K562 (cell line): ENCODE measurements at regions not wholly inside any gene's neighbourhood (a gene's known extent, or its start where the extent isn't known, plus 50 kb on each side); places are given as distances from the start of the nearest gene placed in this dataset.

Experiments
- ATAC-seq: fragments of 200-7000 bp; cut with Tn5 transposase; 3 replicates; pipeline ENCODE4 v1.9.1; 2020; ENCODE audit warnings: moderate library complexity
- BruUV-seq: library from RNA; stranded (reverse); fragments of 400-500 nt; replicated peaks from 2 replicates; lab custom pipeline; 2021; lab: Mats Ljungman, UMichigan
- CTCF ChIA-PET: fragments of 300-600 bp; formaldehyde crosslinking; extraction: SDS; loops from one replicate; lab custom pipeline; 2021; ENCODE audit warnings: low intra/inter-chr PET ratio; lab: Yijun Ruan, JAX
- POLR2A ChIA-PET: fragments of 300-600, 350-650 bp; sonication (Branson Sonifier 250); formaldehyde crosslinking; extraction: SDS; loops from one replicate; lab custom pipeline; 2021; ENCODE audit warnings: antibody characterized with exemption, inconsistent platforms; lab: Yijun Ruan, JAX
- DNase-seq, 4 experiments: peaks; one replicate each; pipeline versions ENCODE4 v3.0.0 to v3.0.0-alpha.2; 2011 to 2018; ENCODE audit warnings: low spot score in 3 of 4, mixed read lengths in 3 of 4; ENCODE audit errors: extremely low read depth in 1 of 4
- FAIRE-seq: peaks from 2 replicates; lab custom pipeline; 2011; peaks lifted over from hg19 to GRCh38; lab: Jason Lieb, UNC
- H2AFZ ChIP-seq: 2 replicates; pipeline ENCODE4 v1.6.0; 2011; ENCODE audit warnings: low read depth, low read length, control low read depth, inconsistent platforms
- H3K27ac ChIP-seq: fragments of 200-600 bp; 3 replicates; pipeline ENCODE4 v1.8.0; 2011; ENCODE audit warnings: low read depth, mild to moderate bottlenecking, control low read depth, inconsistent platforms, low read length, moderate library complexity, mixed read lengths; ENCODE audit errors: extremely low read depth
- H3K27me3 ChIP-seq, 2 experiments: fragments of 300-600 bp in 1 of 2; 2 replicates in 1 of 2; 3 replicates in 1 of 2; pipeline versions ENCODE4 v1.6.0 to v1.8.0; 2011; ENCODE audit warnings: inconsistent platforms in 2 of 2, low read length in 2 of 2, mild to moderate bottlenecking in 1 of 2, mixed read lengths in 1 of 2, moderate library complexity in 1 of 2; ENCODE audit not compliant: control insufficient read depth in 2 of 2, insufficient read depth in 2 of 2
- H3K36me3 ChIP-seq: fragments of 300-600 bp; 3 replicates; pipeline ENCODE4 v1.8.0; 2011; ENCODE audit warnings: mild to moderate bottlenecking, low read length, inconsistent platforms; ENCODE audit not compliant: control insufficient read depth, insufficient read depth
- H3K4me1 ChIP-seq, 2 experiments: fragments of 200-600 bp in 1 of 2; replicated peaks in 1 of 2; 2 replicates in 1 of 2; 3 replicates in 1 of 2; pipeline versions ENCODE4 v1.5.1 to v1.8.0; 2011; ENCODE audit warnings: inconsistent platforms in 2 of 2, low read length in 2 of 2, mild to moderate bottlenecking in 1 of 2, mixed read lengths in 1 of 2, moderate library complexity in 1 of 2; ENCODE audit not compliant: control insufficient read depth in 2 of 2, insufficient read depth in 2 of 2
- H3K4me2 ChIP-seq: 2 replicates; pipeline ENCODE4 v1.6.1; 2011; ENCODE audit warnings: low read length, control low read depth, inconsistent platforms, mixed read lengths; ENCODE audit not compliant: insufficient read depth
- H3K4me3 ChIP-seq: fragments of 200-600 bp; sonication (generic), shearing (Covaris generic); 2 replicates; pipeline ENCODE4 v1.5.1; 2016; ENCODE audit warnings: control low read depth, inconsistent platforms
- H3K79me2 ChIP-seq: fragments of 200-600 bp; 3 replicates; pipeline ENCODE4 v1.8.0; 2011; ENCODE audit warnings: low read length, inconsistent platforms; ENCODE audit not compliant: control insufficient read depth, insufficient read depth
- H3K9ac ChIP-seq, 2 experiments: 2 replicates each; pipeline versions ENCODE4 v1.6.0 to v1.6.1; 2011; ENCODE audit warnings: low read depth in 2 of 2, low read length in 2 of 2, control low read depth in 1 of 2, inconsistent platforms in 1 of 2, mild to moderate bottlenecking in 1 of 2, mixed read lengths in 1 of 2; ENCODE audit not compliant: insufficient read depth in 1 of 2
- H3K9me1 ChIP-seq: one replicate; pipeline ENCODE4 v1.6.0; 2011; ENCODE audit warnings: inconsistent platforms, mild to moderate bottlenecking, low read length, moderate library complexity; ENCODE audit not compliant: control insufficient read depth, insufficient read depth
- H3K9me3 ChIP-seq: replicated peaks from 2 replicates; pipeline ENCODE4 v1.5.1; 2011; ENCODE audit warnings: low read depth, low read length, inconsistent platforms; ENCODE audit not compliant: control insufficient read depth, insufficient read depth
- H4K20me1 ChIP-seq: replicated peaks from 2 replicates; pipeline ENCODE4 v1.6.1; 2011; ENCODE audit warnings: low read length, inconsistent platforms, mixed read lengths; ENCODE audit not compliant: control insufficient read depth, insufficient read depth
- BRD9 ChIP-seq: fragments of 450-650 bp; IDR thresholded peaks from 2 replicates; pipeline ENCODE4 v1.6.1; 2018; ENCODE audit warnings: low read depth; ENCODE audit not compliant: partially characterized antibody
- CTCF ChIP-seq, 3 experiments: IDR thresholded peaks in 2 of 3; conservative IDR thresholded peaks in 1 of 3; 2 replicates each; pipeline ENCODE4 v1.5.1; 2011 to 2012; ENCODE audit warnings: low read length in 3 of 3, mild to moderate bottlenecking in 3 of 3, control low read depth in 2 of 3, improper control_type of control experiment in 1 of 3, inconsistent platforms in 1 of 3, low read depth in 1 of 3, mixed read lengths in 1 of 3, moderate library complexity in 1 of 3; ENCODE audit not compliant: insufficient read depth in 2 of 3
- ZBTB33 ChIP-seq: sonication (generic); formaldehyde crosslinking; IDR thresholded peaks from 2 replicates; pipeline ENCODE4 v1.8.1; 2023; ENCODE audit warnings: mild to moderate bottlenecking, missing genetic modification reagents
- ZBTB49 ChIP-seq: sonication (generic); formaldehyde crosslinking; IDR thresholded peaks from 2 replicates; pipeline ENCODE4 v1.8.0; 2022; ENCODE audit warnings: missing genetic modification reagents, mild to moderate bottlenecking, borderline replicate concordance
- ZNF316 ChIP-seq: fragments of 450-650 bp; IDR thresholded peaks from 2 replicates; pipeline ENCODE4 v1.6.1; 2016
- WGBS: fragments of 100-300 bp; shearing (Covaris generic); methylation state at CpG from one replicate; pipeline ENCODE4 v1.1.6; 2016; ENCODE audit warnings: low coverage, mixed read lengths; ENCODE audit not compliant: insufficient coverage; ENCODE audit errors: missing lambda C conversion rate; 5-methylcytosine and 5-hydroxymethylcytosine counted together
- in situ Hi-C: fragments of 300-500 bp; cut with MboI; formaldehyde crosslinking; loops from 4 replicates; pipeline ENCODE4 v1.15.0; 2018; ENCODE audit warnings: inconsistent platforms, mixed read lengths
- intact Hi-C: fragments of 100-400 bp; cut with micrococcal nuclease; formaldehyde crosslinking; loops from 2 replicates; pipeline ENCODE4 v1.14.2; 2022

- no peak overlapping the region for H3K9ac ChIP-seq
- WGBS, result 0% methylated on average over 2 of the region's 2 CpGs
- no peaks in the 10 kb centered on the region for H4K20me1 ChIP-seq
- no peak overlapping the region for H3K27ac ChIP-seq
- H2AFZ ChIP-seq, result no peak overlapping the region
- H3K9me1 ChIP-seq, result no peaks in the 10 kb centered on the region
- H3K27me3 ChIP-seq, result no peaks in the 10 kb centered on the region
- no TSS peak for BruUV-seq
- in situ Hi-C loops (no loop called here), intact Hi-C loops (no loop called here)
- no peaks in the 10 kb centered on the region for H3K4me1 ChIP-seq
- no peak overlapping the region for H3K4me2 ChIP-seq
- ChIA-PET POLR2A (no interaction called here), CTCF (no interaction called here)
- TF ChIP-seq ZNF316 (no peak), ZBTB49 (CRISPR knock-in tag) (no peak), CTCF (IDR thresholded peaks at IDR 0.05 in 2 of 3, conservative IDR thresholded peaks at IDR 0.05 in 1 of 3; ENCODE audit: insufficient read depth in 2 of 3, low read depth in 1 of 3, low read length in 3 of 3) (peak in 1 of 3 experiments; percentile 12; a peak in 1 of 6 replicates), ZBTB33 (CRISPR knock-in tag) (no peak), BRD9 (no peak)
- H3K79me2 ChIP-seq, result no peaks in the 10 kb centered on the region
- no peaks in the 10 kb centered on the region for H3K9me3 ChIP-seq
- ATAC-seq (no peak), FAIRE-seq (no peak), DNase-seq (peak in 1 of 4 experiments; percentile 1)
- H3K4me3 ChIP-seq, result no peak overlapping the region
- no peaks in the 10 kb centered on the region for H3K36me3 ChIP-seq
Observed at GRCh38 chr5:53318303-53318702, 162.1 kb upstream of the FST start.
